IMR-90 (cell line): ENCODE measurements at regions not wholly inside any gene's neighbourhood (a gene's known extent, or its start where the extent isn't known, plus 50 kb on each side); places are given as distances from the start of the nearest gene placed in this dataset.

ENCODE experiments used
- ATAC-seq: fragments of 200-7000 bp; cut with Tn5 transposase; 2 replicates; pipeline ENCODE4 v1.9.1; 2020; ENCODE audit warnings: low read depth, mild to moderate bottlenecking, moderate library complexity
- BruUV-seq: library from RNA; stranded (reverse); fragments of 400-500 nt; replicated peaks from 2 replicates; lab custom pipeline; 2021; lab: Mats Ljungman, UMichigan
- CTCF ChIA-PET: fragments of 300-600 bp; formaldehyde crosslinking; extraction: SDS; loops from one replicate; lab custom pipeline; 2021; ENCODE audit warnings: antibody characterized with exemption; lab: Yijun Ruan, JAX
- POLR2A ChIA-PET: fragments of 300-600 bp; sonication (Branson Sonifier 250); formaldehyde crosslinking; loops from one replicate; lab custom pipeline; 2022; ENCODE audit warnings: antibody characterized with exemption; ENCODE audit not compliant: unreplicated experiment; lab: Charles Lee
- DNase-seq: peaks from one replicate; pipeline ENCODE4 v3.0.0; 2013
- H2AFZ ChIP-seq: replicated peaks from 2 replicates; pipeline ENCODE3; 2013; ENCODE audit warnings: low read length, mild to moderate bottlenecking; ENCODE audit not compliant: poor library complexity
- H2AK5ac ChIP-seq: 2 replicates; pipeline ENCODE4 v1.6.1; 2013; ENCODE audit warnings: low read depth, low read length, inconsistent platforms
- H2AK9ac ChIP-seq: replicated peaks from 2 replicates; pipeline ENCODE3; 2013; ENCODE audit warnings: mild to moderate bottlenecking, low read depth, low read length, moderate library complexity; ENCODE audit not compliant: poor library complexity
- H2BK120ac ChIP-seq: 2 replicates; pipeline ENCODE4 v1.6.1; 2013; ENCODE audit warnings: low read depth, low read length, inconsistent platforms
- H2BK15ac ChIP-seq: 3 replicates; pipeline ENCODE4 v1.6.1; 2013; ENCODE audit warnings: low read depth, low read length, inconsistent platforms
- H2BK20ac ChIP-seq: 2 replicates; pipeline ENCODE4 v1.6.1; 2013; ENCODE audit warnings: low read depth, mild to moderate bottlenecking, inconsistent platforms, low read length, moderate library complexity
- H2BK5ac ChIP-seq: 2 replicates; pipeline ENCODE4 v1.6.1; 2013; ENCODE audit warnings: mild to moderate bottlenecking, low read depth, low read length, inconsistent platforms; ENCODE audit not compliant: poor library complexity, severe bottlenecking
- H3K14ac ChIP-seq: replicated peaks from 2 replicates; pipeline ENCODE4 v1.6.1; 2013; ENCODE audit warnings: low read depth, low read length, inconsistent platforms
- H3K18ac ChIP-seq: 2 replicates; pipeline ENCODE4 v1.6.1; 2013; ENCODE audit warnings: low read depth, low read length, control low read depth
- H3K23ac ChIP-seq: 2 replicates; pipeline ENCODE4 v1.6.1; 2013; ENCODE audit warnings: low read depth, low read length, inconsistent platforms
- H3K27ac ChIP-seq: 2 replicates; pipeline ENCODE4 v1.5.1; 2013; ENCODE audit warnings: mild to moderate bottlenecking, control low read depth, low read length; ENCODE audit not compliant: insufficient read depth
- H3K27me3 ChIP-seq: 2 replicates; pipeline ENCODE4 v1.6.1; 2013; ENCODE audit warnings: low read length; ENCODE audit not compliant: control insufficient read depth, insufficient read depth
- H3K36me3 ChIP-seq: 2 replicates; pipeline ENCODE4 v1.6.1; 2013; ENCODE audit warnings: low read length, mixed read lengths; ENCODE audit not compliant: control insufficient read depth, insufficient read depth
- H3K4ac ChIP-seq: 2 replicates; pipeline ENCODE4 v1.6.1; 2013; ENCODE audit warnings: low read depth, low read length, inconsistent platforms
- H3K4me1 ChIP-seq: 2 replicates; pipeline ENCODE4 v1.6.1; 2013; ENCODE audit warnings: low read length, mixed read lengths; ENCODE audit not compliant: control insufficient read depth, insufficient read depth
- H3K4me2 ChIP-seq: 2 replicates; pipeline ENCODE4 v1.6.1; 2013; ENCODE audit warnings: low read depth, mild to moderate bottlenecking, control low read depth, low read length, moderate library complexity
- H3K4me3 ChIP-seq: 2 replicates; pipeline ENCODE4 v1.5.1; 2013; ENCODE audit warnings: low read depth, mild to moderate bottlenecking, control low read depth, low read length, moderate library complexity; ENCODE audit not compliant: insufficient read depth
- H3K56ac ChIP-seq: 2 replicates; pipeline ENCODE4 v1.6.1; 2013; ENCODE audit warnings: low read length, inconsistent platforms; ENCODE audit not compliant: insufficient read depth; ENCODE audit errors: extremely low read depth
- H3K79me1 ChIP-seq, 2 experiments: 2 replicates each; pipeline ENCODE4 v1.6.1; 2013; ENCODE audit warnings: low read length in 2 of 2, inconsistent platforms in 1 of 2, low read depth in 1 of 2
- H3K9ac ChIP-seq: 2 replicates; pipeline ENCODE4 v1.6.1; 2013; ENCODE audit warnings: low read depth, low read length, control low read depth
- H3K9me1 ChIP-seq: 2 replicates; pipeline ENCODE4 v1.6.1; 2013; ENCODE audit warnings: low read length, inconsistent platforms; ENCODE audit not compliant: insufficient read depth
- H3K9me3 ChIP-seq: 2 replicates; pipeline ENCODE4 v1.6.1; 2013; ENCODE audit warnings: low read length; ENCODE audit not compliant: control insufficient read depth, insufficient read depth
- H4K20me1 ChIP-seq: 2 replicates; pipeline ENCODE4 v1.6.1; 2013; ENCODE audit warnings: low read length, inconsistent platforms; ENCODE audit not compliant: insufficient read depth
- H4K5ac ChIP-seq: 2 replicates; pipeline ENCODE4 v1.6.1; 2013; ENCODE audit warnings: mild to moderate bottlenecking, low read depth, low read length, control low read depth
- H4K8ac ChIP-seq, 2 experiments: 2 replicates each; pipeline ENCODE4 v1.6.1; 2013; ENCODE audit warnings: low read depth in 2 of 2, low read length in 2 of 2, control low read depth in 1 of 2, inconsistent platforms in 1 of 2
- H4K91ac ChIP-seq: 2 replicates; pipeline ENCODE4 v1.6.1; 2013; ENCODE audit warnings: low read depth, low read length, inconsistent platforms; ENCODE audit not compliant: insufficient read depth
- BHLHE40 ChIP-seq: fragments of 150-350 bp; IDR thresholded peaks from 2 replicates; pipeline ENCODE4 v1.6.1; 2016; ENCODE audit warnings: mild to moderate bottlenecking, low read depth, low read length
- CEBPB ChIP-seq: IDR thresholded peaks from 2 replicates; pipeline ENCODE4 v1.6.1; 2012; ENCODE audit warnings: low read depth, low read length, improper control_type of control experiment
- CHD1 ChIP-seq: IDR thresholded peaks from 2 replicates; pipeline ENCODE4 v1.6.1; 2012; ENCODE audit warnings: low read depth, low read length, improper control_type of control experiment
- CTCF ChIP-seq: conservative IDR thresholded peaks from 2 replicates; pipeline ENCODE4 v1.5.1; 2012; ENCODE audit warnings: mild to moderate bottlenecking, low read depth, low read length, improper control_type of control experiment
- ELK1 ChIP-seq: fragments of 150-350 bp; IDR thresholded peaks from 2 replicates; pipeline ENCODE4 v1.6.1; 2016; ENCODE audit warnings: low read depth, mild to moderate bottlenecking, low read length, moderate library complexity, borderline replicate concordance
- FOS ChIP-seq: fragments of 150-350 bp; IDR thresholded peaks from 2 replicates; pipeline ENCODE4 v1.6.1; 2016; ENCODE audit warnings: low read depth, low read length
- MAFK ChIP-seq: IDR thresholded peaks from 2 replicates; pipeline ENCODE4 v1.6.1; 2012; ENCODE audit warnings: low read depth, low read length, improper control_type of control experiment
- MAZ ChIP-seq: IDR thresholded peaks from 2 replicates; pipeline ENCODE4 v1.6.1; 2012; ENCODE audit warnings: low read depth, mild to moderate bottlenecking, low read length, improper control_type of control experiment, moderate library complexity, borderline replicate concordance
- MXI1 ChIP-seq: IDR thresholded peaks from 2 replicates; pipeline ENCODE4 v1.6.1; 2012; ENCODE audit warnings: low read depth, mild to moderate bottlenecking, low read length, moderate library complexity, borderline replicate concordance
- NFE2L2 ChIP-seq: fragments of 150-350 bp; IDR thresholded peaks from 2 replicates; pipeline ENCODE4 v1.6.1; 2016; ENCODE audit warnings: low read depth, mild to moderate bottlenecking, low read length
- POLR2A ChIP-seq: IDR thresholded peaks from 2 replicates; pipeline ENCODE4 v1.6.1; 2012; ENCODE audit warnings: mild to moderate bottlenecking, low read depth, low read length
- RAD21 ChIP-seq: IDR thresholded peaks from 2 replicates; pipeline ENCODE4 v1.6.1; 2012; ENCODE audit warnings: low read length, improper control_type of control experiment
- RCOR1 ChIP-seq: IDR thresholded peaks from 2 replicates; pipeline ENCODE4 v1.6.1; 2012; ENCODE audit warnings: mild to moderate bottlenecking, low read length, improper control_type of control experiment; ENCODE audit not compliant: insufficient replicate concordance
- RFX5 ChIP-seq: IDR thresholded peaks from 2 replicates; pipeline ENCODE4 v1.8.0; 2012; ENCODE audit warnings: low read depth, mild to moderate bottlenecking, low read length, moderate library complexity
- SMC3 ChIP-seq: fragments of 150-350 bp; IDR thresholded peaks from 2 replicates; pipeline ENCODE4 v1.6.1; 2016; ENCODE audit warnings: low read depth, mild to moderate bottlenecking, antibody characterized with exemption, low read length, moderate library complexity
- USF2 ChIP-seq: fragments of 150-350 bp; IDR thresholded peaks from 2 replicates; pipeline ENCODE4 v1.6.1; 2017; ENCODE audit warnings: mild to moderate bottlenecking, antibody characterized with exemption, low read length, low read depth
- WGBS, 2 experiments: methylation state at CpG; one replicate each; pipeline versions ENCODE4 v1.1.5 to v1.1.7; 2013; ENCODE audit warnings: missing lambda C conversion rate in 2 of 2; ENCODE audit not compliant: insufficient read length in 1 of 2; ENCODE audit errors: extremely low coverage in 2 of 2; 5-methylcytosine and 5-hydroxymethylcytosine counted together
- dilution Hi-C: fragments of 300-500 bp; cut with HindIII; formaldehyde crosslinking; loops from one replicate; pipeline ENCODE4 v1.14.3; 2018; ENCODE audit warnings: low sequenced_read_pairs; ENCODE audit not compliant: unreplicated experiment
- in situ Hi-C: fragments of 300-500 bp; cut with MboI; formaldehyde crosslinking; loops from 3 replicates; pipeline ENCODE4 v1.14.3; 2019; ENCODE audit warnings: low sequenced_read_pairs, inconsistent platforms, mixed read lengths
- intact Hi-C: fragments of 100-400 bp; cut with micrococcal nuclease; formaldehyde crosslinking; loops from 2 replicates; pipeline ENCODE4 v1.10.0; 2022

GRCh38 chr10:33428682-33429081 lies 94.2 kb upstream of the NRP1 start:
- Histone ChIP-seq H2BK15ac (no peak overlapping the region), H2BK5ac (no peak overlapping the region), H3K4ac (no peak overlapping the region), H3K14ac (no peak overlapping the region), H3K27ac (no peak overlapping the region), H3K18ac (no peak overlapping the region), H3K79me1 (no peaks in the 10 kb centered on the region), H3K9me3 (no peaks in the 10 kb centered on the region), H4K91ac (no peak overlapping the region), H2BK20ac (no peak overlapping the region), H2AFZ (no peak overlapping the region), H4K20me1 (no peaks in the 10 kb centered on the region), H4K8ac (no peak overlapping the region), H3K36me3 (no peaks in the 10 kb centered on the region), H3K4me2 (no peak overlapping the region), H3K9me1 (no peaks in the 10 kb centered on the region), H2AK5ac (no peak overlapping the region), H3K27me3 (no peaks in the 10 kb centered on the region; the same call in none of the 2 replicates), H4K5ac (no peak overlapping the region), H2AK9ac (no peak overlapping the region), H3K4me3 (no peak overlapping the region), H3K56ac (no peak overlapping the region), H3K9ac (no peak overlapping the region), H2BK120ac (no peak overlapping the region), H3K4me1 (no peaks in the 10 kb centered on the region), H3K23ac (no peak overlapping the region)
- no peak for ATAC-seq
- TF ChIP-seq CHD1 = no peak
- no peak for TF ChIP-seq RAD21
- no peak for TF ChIP-seq MXI1
- TF ChIP-seq SMC3 = no peak
- no peak for TF ChIP-seq RCOR1
- no peak for TF ChIP-seq CTCF
- no peak for TF ChIP-seq ELK1
- no peak for TF ChIP-seq BHLHE40
- TF ChIP-seq RFX5 = no peak
- TF ChIP-seq CEBPB = no peak
- no peak for TF ChIP-seq USF2
- no peak for TF ChIP-seq MAZ
- TF ChIP-seq FOS = no peak
- no peak for TF ChIP-seq MAFK
- TF ChIP-seq POLR2A = no peak
- no peak for TF ChIP-seq NFE2L2
- in situ Hi-C loops = no loop called here
- no TSS peak for BruUV-seq
- POLR2A ChIA-PET = no interaction called here
- intact Hi-C loops = no loop called here
- CTCF ChIA-PET = no interaction called here
- 90% methylated on average over 4 of the region's 4 CpGs; no CpG with 5 or more reads in 1 of the 2 experiments for WGBS, 2 experiments
- dilution Hi-C loops = no loop called here
- no peak for DNase-seq
